ENCODE measurements at regions not wholly inside any gene's neighbourhood (a gene's known extent, or its start where the extent isn't known, plus 50 kb on each side); places are given as distances from the start of the nearest gene placed in this dataset.

GRCh38 chr1:59054172-59054571 lies 242.7 kb upstream of the FGGY start:
- Histone ChIP-seq H3K27me3 (ENCODE audit: control insufficient read depth, insufficient read depth, low read length) (no peaks in the 10 kb centered on the region), H3K36me3 (ENCODE audit: control insufficient read depth, insufficient read depth, low read length) (no peaks in the 10 kb centered on the region), H3K4me3 (ENCODE audit: low read depth, low read length) (no peak overlapping the region)
- TF ChIP-seq CTCF (IDR thresholded peaks at IDR 0.05; ENCODE audit: insufficient read depth, low read length, severe bottlenecking), result no peak
- DNase-seq (ENCODE audit: low read depth) (no peak), FAIRE-seq (no peak)

- H3K27me3 ChIP-seq (ENCODE audit: control insufficient read depth, insufficient read depth, low read length), result no peaks in the 10 kb centered on the region
- TF ChIP-seq CTCF (IDR thresholded peaks at IDR 0.05; ENCODE audit: insufficient read depth, low read length, severe bottlenecking), result no peak
- DNase-seq (ENCODE audit: low read depth) (no peak), FAIRE-seq (no peak)
- H3K4me3 ChIP-seq (ENCODE audit: low read depth, low read length), result no peak overlapping the region
- no peaks in the 10 kb centered on the region for H3K36me3 ChIP-seq (ENCODE audit: control insufficient read depth, insufficient read depth, low read length)
These were observed 240.8 kb upstream of the FGGY start for GRCh38 chr1:59055908-59056719.

GRCh38 chr1:59057211-59057694 lies 239.6 kb upstream of the FGGY start:
- TF ChIP-seq CTCF (IDR thresholded peaks at IDR 0.05; ENCODE audit: insufficient read depth, low read length, severe bottlenecking), result peak; percentile 15
- H3K36me3 ChIP-seq (ENCODE audit: control insufficient read depth, insufficient read depth, low read length), result no peaks in the 10 kb centered on the region
- no peak overlapping the region for H3K4me3 ChIP-seq (ENCODE audit: low read depth, low read length)
- no peaks in the 10 kb centered on the region for H3K27me3 ChIP-seq (ENCODE audit: control insufficient read depth, insufficient read depth, low read length)
- no peak for FAIRE-seq
- peak; percentile 87 for DNase-seq (ENCODE audit: low read depth)

GRCh38 chr1:59057796-59058195 lies 239.1 kb upstream of the FGGY start:
- no peak for FAIRE-seq
- no peak for DNase-seq (ENCODE audit: low read depth)
- no peak for TF ChIP-seq CTCF (IDR thresholded peaks at IDR 0.05; ENCODE audit: insufficient read depth, low read length, severe bottlenecking)
- Histone ChIP-seq H3K27me3 (ENCODE audit: control insufficient read depth, insufficient read depth, low read length) (no peaks in the 10 kb centered on the region), H3K4me3 (ENCODE audit: low read depth, low read length) (no peak overlapping the region), H3K36me3 (ENCODE audit: control insufficient read depth, insufficient read depth, low read length) (no peaks in the 10 kb centered on the region)

- no peak for TF ChIP-seq CTCF (IDR thresholded peaks at IDR 0.05; ENCODE audit: insufficient read depth, low read length, severe bottlenecking)
- Histone ChIP-seq H3K27me3 (ENCODE audit: control insufficient read depth, insufficient read depth, low read length) (no peaks in the 10 kb centered on the region), H3K36me3 (ENCODE audit: control insufficient read depth, insufficient read depth, low read length) (no peaks in the 10 kb centered on the region), H3K4me3 (ENCODE audit: low read depth, low read length) (no peak overlapping the region)
- DNase-seq (ENCODE audit: low read depth), result no peak
- FAIRE-seq, result no peak
These were observed 238.0 kb upstream of the FGGY start for GRCh38 chr1:59058665-59059439.
